H1 (cell line): ENCODE measurements at regions not wholly inside any gene's neighbourhood (a gene's known extent, or its start where the extent isn't known, plus 50 kb on each side); places are given as distances from the start of the nearest gene placed in this dataset.

Source experiments
- CHD2 ChIP-seq: IDR thresholded peaks from 2 replicates; pipeline ENCODE4 v1.6.1; 2012; ENCODE audit warnings: low read length, improper control_type of control experiment
- EP300 ChIP-seq, 2 experiments: IDR thresholded peaks; 1 replicate in 1 of 2; 2 replicates in 1 of 2; pipeline ENCODE4 v1.6.1; 2011 to 2012; ENCODE audit warnings: low read depth in 2 of 2, low read length in 2 of 2, mild to moderate bottlenecking in 2 of 2, borderline replicate concordance in 1 of 2, inconsistent platforms in 1 of 2, moderate library complexity in 1 of 2
- EZH2 ChIP-seq: fragments of 200-600 bp; sonication (generic); IDR thresholded peaks from 2 replicates; pipeline ENCODE4 v1.7.1; 2012; ENCODE audit warnings: low read depth, mild to moderate bottlenecking, moderate library complexity, low read length, inconsistent platforms; ENCODE audit not compliant: severe bottlenecking
- POLR2AphosphoS5 ChIP-seq: IDR thresholded peaks from 2 replicates; pipeline ENCODE4 v1.6.1; 2011; ENCODE audit warnings: low read depth, low read length
- RAD21 ChIP-seq, 2 experiments: IDR thresholded peaks in 1 of 2; conservative IDR thresholded peaks in 1 of 2; 2 replicates each; pipeline ENCODE4 v1.6.1; 2011; ENCODE audit warnings: low read depth in 2 of 2, low read length in 2 of 2, improper control_type of control experiment in 1 of 2, inconsistent platforms in 1 of 2, mild to moderate bottlenecking in 1 of 2, moderate library complexity in 1 of 2
- USF2 ChIP-seq: IDR thresholded peaks from 2 replicates; pipeline ENCODE4 v1.6.1; 2011; ENCODE audit warnings: low read length, improper control_type of control experiment
- TF ChIP-seq, protein P1 (sequence below): fragments of 300-600 bp; sonication (generic); IDR thresholded peaks from 2 replicates; pipeline ENCODE4 v1.7.1; 2012; ENCODE audit warnings: low read length, moderate library complexity, mild to moderate bottlenecking, inconsistent platforms; ENCODE audit not compliant: insufficient replicate concordance
- TF ChIP-seq, protein P2 (sequence below), 3 experiments: IDR thresholded peaks; 1 replicate in 2 of 3; 2 replicates in 1 of 3; pipeline versions ENCODE4 v1.5.1 to v1.6.1; 2011; ENCODE audit warnings: low read length in 3 of 3, mild to moderate bottlenecking in 3 of 3, inconsistent platforms in 2 of 3, low read depth in 1 of 3, moderate library complexity in 1 of 3; ENCODE audit not compliant: insufficient read depth in 1 of 3; ENCODE audit errors: control extremely low read depth in 1 of 3

GRCh38 chr2:128692895-128693742, 374.5 kb upstream of the HS6ST1 start:
- no peak for TF ChIP-seq POLR2AphosphoS5
- TF ChIP-seq, protein P1, sequence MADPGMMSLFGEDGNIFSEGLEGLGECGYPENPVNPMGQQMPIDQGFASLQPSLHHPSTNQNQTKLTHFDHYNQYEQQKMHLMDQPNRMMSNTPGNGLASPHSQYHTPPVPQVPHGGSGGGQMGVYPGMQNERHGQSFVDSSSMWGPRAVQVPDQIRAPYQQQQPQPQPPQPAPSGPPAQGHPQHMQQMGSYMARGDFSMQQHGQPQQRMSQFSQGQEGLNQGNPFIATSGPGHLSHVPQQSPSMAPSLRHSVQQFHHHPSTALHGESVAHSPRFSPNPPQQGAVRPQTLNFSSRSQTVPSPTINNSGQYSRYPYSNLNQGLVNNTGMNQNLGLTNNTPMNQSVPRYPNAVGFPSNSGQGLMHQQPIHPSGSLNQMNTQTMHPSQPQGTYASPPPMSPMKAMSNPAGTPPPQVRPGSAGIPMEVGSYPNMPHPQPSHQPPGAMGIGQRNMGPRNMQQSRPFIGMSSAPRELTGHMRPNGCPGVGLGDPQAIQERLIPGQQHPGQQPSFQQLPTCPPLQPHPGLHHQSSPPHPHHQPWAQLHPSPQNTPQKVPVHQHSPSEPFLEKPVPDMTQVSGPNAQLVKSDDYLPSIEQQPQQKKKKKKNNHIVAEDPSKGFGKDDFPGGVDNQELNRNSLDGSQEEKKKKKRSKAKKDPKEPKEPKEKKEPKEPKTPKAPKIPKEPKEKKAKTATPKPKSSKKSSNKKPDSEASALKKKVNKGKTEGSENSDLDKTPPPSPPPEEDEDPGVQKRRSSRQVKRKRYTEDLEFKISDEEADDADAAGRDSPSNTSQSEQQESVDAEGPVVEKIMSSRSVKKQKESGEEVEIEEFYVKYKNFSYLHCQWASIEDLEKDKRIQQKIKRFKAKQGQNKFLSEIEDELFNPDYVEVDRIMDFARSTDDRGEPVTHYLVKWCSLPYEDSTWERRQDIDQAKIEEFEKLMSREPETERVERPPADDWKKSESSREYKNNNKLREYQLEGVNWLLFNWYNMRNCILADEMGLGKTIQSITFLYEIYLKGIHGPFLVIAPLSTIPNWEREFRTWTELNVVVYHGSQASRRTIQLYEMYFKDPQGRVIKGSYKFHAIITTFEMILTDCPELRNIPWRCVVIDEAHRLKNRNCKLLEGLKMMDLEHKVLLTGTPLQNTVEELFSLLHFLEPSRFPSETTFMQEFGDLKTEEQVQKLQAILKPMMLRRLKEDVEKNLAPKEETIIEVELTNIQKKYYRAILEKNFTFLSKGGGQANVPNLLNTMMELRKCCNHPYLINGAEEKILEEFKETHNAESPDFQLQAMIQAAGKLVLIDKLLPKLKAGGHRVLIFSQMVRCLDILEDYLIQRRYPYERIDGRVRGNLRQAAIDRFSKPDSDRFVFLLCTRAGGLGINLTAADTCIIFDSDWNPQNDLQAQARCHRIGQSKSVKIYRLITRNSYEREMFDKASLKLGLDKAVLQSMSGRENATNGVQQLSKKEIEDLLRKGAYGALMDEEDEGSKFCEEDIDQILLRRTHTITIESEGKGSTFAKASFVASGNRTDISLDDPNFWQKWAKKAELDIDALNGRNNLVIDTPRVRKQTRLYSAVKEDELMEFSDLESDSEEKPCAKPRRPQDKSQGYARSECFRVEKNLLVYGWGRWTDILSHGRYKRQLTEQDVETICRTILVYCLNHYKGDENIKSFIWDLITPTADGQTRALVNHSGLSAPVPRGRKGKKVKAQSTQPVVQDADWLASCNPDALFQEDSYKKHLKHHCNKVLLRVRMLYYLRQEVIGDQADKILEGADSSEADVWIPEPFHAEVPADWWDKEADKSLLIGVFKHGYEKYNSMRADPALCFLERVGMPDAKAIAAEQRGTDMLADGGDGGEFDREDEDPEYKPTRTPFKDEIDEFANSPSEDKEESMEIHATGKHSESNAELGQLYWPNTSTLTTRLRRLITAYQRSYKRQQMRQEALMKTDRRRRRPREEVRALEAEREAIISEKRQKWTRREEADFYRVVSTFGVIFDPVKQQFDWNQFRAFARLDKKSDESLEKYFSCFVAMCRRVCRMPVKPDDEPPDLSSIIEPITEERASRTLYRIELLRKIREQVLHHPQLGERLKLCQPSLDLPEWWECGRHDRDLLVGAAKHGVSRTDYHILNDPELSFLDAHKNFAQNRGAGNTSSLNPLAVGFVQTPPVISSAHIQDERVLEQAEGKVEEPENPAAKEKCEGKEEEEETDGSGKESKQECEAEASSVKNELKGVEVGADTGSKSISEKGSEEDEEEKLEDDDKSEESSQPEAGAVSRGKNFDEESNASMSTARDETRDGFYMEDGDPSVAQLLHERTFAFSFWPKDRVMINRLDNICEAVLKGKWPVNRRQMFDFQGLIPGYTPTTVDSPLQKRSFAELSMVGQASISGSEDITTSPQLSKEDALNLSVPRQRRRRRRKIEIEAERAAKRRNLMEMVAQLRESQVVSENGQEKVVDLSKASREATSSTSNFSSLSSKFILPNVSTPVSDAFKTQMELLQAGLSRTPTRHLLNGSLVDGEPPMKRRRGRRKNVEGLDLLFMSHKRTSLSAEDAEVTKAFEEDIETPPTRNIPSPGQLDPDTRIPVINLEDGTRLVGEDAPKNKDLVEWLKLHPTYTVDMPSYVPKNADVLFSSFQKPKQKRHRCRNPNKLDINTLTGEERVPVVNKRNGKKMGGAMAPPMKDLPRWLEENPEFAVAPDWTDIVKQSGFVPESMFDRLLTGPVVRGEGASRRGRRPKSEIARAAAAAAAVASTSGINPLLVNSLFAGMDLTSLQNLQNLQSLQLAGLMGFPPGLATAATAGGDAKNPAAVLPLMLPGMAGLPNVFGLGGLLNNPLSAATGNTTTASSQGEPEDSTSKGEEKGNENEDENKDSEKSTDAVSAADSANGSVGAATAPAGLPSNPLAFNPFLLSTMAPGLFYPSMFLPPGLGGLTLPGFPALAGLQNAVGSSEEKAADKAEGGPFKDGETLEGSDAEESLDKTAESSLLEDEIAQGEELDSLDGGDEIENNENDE: no peak
- TF ChIP-seq, protein P2, sequence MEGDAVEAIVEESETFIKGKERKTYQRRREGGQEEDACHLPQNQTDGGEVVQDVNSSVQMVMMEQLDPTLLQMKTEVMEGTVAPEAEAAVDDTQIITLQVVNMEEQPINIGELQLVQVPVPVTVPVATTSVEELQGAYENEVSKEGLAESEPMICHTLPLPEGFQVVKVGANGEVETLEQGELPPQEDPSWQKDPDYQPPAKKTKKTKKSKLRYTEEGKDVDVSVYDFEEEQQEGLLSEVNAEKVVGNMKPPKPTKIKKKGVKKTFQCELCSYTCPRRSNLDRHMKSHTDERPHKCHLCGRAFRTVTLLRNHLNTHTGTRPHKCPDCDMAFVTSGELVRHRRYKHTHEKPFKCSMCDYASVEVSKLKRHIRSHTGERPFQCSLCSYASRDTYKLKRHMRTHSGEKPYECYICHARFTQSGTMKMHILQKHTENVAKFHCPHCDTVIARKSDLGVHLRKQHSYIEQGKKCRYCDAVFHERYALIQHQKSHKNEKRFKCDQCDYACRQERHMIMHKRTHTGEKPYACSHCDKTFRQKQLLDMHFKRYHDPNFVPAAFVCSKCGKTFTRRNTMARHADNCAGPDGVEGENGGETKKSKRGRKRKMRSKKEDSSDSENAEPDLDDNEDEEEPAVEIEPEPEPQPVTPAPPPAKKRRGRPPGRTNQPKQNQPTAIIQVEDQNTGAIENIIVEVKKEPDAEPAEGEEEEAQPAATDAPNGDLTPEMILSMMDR (IDR thresholded peaks at IDR 0.05; ENCODE audit: control extremely low read depth in 1 of 3, insufficient read depth in 1 of 3, low read depth in 1 of 3, low read length in 3 of 3): no peak
- no peak for TF ChIP-seq RAD21 (IDR thresholded peaks at IDR 0.05 in 1 of 2, conservative IDR thresholded peaks at IDR 0.05 in 1 of 2; ENCODE audit: low read depth in 2 of 2, low read length in 2 of 2)
- TF ChIP-seq EZH2: no peak
- TF ChIP-seq CHD2: no peak
- TF ChIP-seq USF2: no peak
- no peak for TF ChIP-seq EP300 (IDR thresholded peaks at IDR 0.05; ENCODE audit: borderline replicate concordance in 1 of 2, low read depth in 2 of 2, low read length in 2 of 2)
